CMK (cell line): ENCODE measurements at regions not wholly inside any gene's neighbourhood (a gene's known extent, or its start where the extent isn't known, plus 50 kb on each side); places are given as distances from the start of the nearest gene placed in this dataset.

ENCODE experiments used
- DNase-seq: peaks from one replicate; pipeline ENCODE4 v3.0.0-alpha.2; 2010; ENCODE audit warnings: low read depth

- DNase-seq, result no peak
Observed at GRCh38 chr16:77594057-77594456, 128.3 kb upstream of the NUDT7 start.

GRCh38 chr16:77594799-77595596 is 127.3 kb upstream of the NUDT7 start:
- no peak for DNase-seq

GRCh38 chr16:77596261-77596660 is 126.1 kb upstream of the NUDT7 start:
- DNase-seq, result no peak

GRCh38 chr16:77599793-77600415 is 122.4 kb upstream of the NUDT7 start:
- no peak for DNase-seq

GRCh38 chr16:77600555-77600954 is 121.8 kb upstream of the NUDT7 start:
- DNase-seq, result no peak

- DNase-seq, result no peak
Observed at GRCh38 chr16:77603656-77604055, 118.7 kb upstream of the NUDT7 start.

GRCh38 chr16:77610496-77610895 is 111.8 kb upstream of the NUDT7 start:
- no peak for DNase-seq

- DNase-seq, result no peak
Observed at GRCh38 chr16:77611386-77611785, 110.9 kb upstream of the NUDT7 start.

GRCh38 chr16:77612596-77612995 is 109.7 kb upstream of the NUDT7 start:
- no peak for DNase-seq

GRCh38 chr16:77613095-77613494 is 109.2 kb upstream of the NUDT7 start:
- no peak for DNase-seq

GRCh38 chr16:77617553-77617952 is 104.8 kb upstream of the NUDT7 start:
- DNase-seq, result no peak

- no peak for DNase-seq
Observed at GRCh38 chr16:77617996-77618395, 104.3 kb upstream of the NUDT7 start.

GRCh38 chr16:77618951-77619350 is 103.4 kb upstream of the NUDT7 start:
- DNase-seq, result no peak

GRCh38 chr16:77624085-77624484 is 98.2 kb upstream of the NUDT7 start:
- DNase-seq, result no peak

- DNase-seq, result no peak
Observed at GRCh38 chr16:77636615-77637014, 85.7 kb upstream of the NUDT7 start.

- no peak for DNase-seq
Observed at GRCh38 chr16:77637940-77638339, 84.4 kb upstream of the NUDT7 start.

- DNase-seq, result no peak
Observed at GRCh38 chr16:77643176-77643575, 79.1 kb upstream of the NUDT7 start.

GRCh38 chr16:77645764-77646163 is 76.5 kb upstream of the NUDT7 start:
- DNase-seq, result no peak

- DNase-seq, result no peak
Observed at GRCh38 chr16:77647726-77648125, 74.6 kb upstream of the NUDT7 start.

- DNase-seq, result no peak
Observed at GRCh38 chr16:77650761-77651160, 71.6 kb upstream of the NUDT7 start.

- DNase-seq, result no peak
Observed at GRCh38 chr16:77652399-77652798, 69.9 kb upstream of the NUDT7 start.

GRCh38 chr16:77657016-77657415 is 65.3 kb upstream of the NUDT7 start:
- DNase-seq, result no peak

GRCh38 chr16:77660311-77660710 is 62.0 kb upstream of the NUDT7 start:
- DNase-seq, result no peak

- DNase-seq, result no peak
Observed at GRCh38 chr16:77662246-77662645, 60.1 kb upstream of the NUDT7 start.
